Endothelial cell of umbilical vein (primary cell): ENCODE measurements at regions not wholly inside any gene's neighbourhood (a gene's known extent, or its start where the extent isn't known, plus 50 kb on each side); places are given as distances from the start of the nearest gene placed in this dataset.

ENCODE experiments used
- BruUV-seq: library from RNA; stranded (reverse); fragments of 400-500 nt; replicated peaks from 2 replicates; lab custom pipeline; 2021; lab: Mats Ljungman, UMichigan
- CTCF ChIA-PET: fragments of 300-600, 350-600 bp; sonication (Branson Sonifier 250); formaldehyde crosslinking; loops from one replicate; lab custom pipeline; 2021; ENCODE audit warnings: antibody characterized with exemption, inconsistent platforms; lab: Charles Lee
- POLR2A ChIA-PET: fragments of 300-600, 350-600 bp; sonication (Branson Sonifier 250); formaldehyde crosslinking; loops from one replicate; lab custom pipeline; 2021; ENCODE audit warnings: antibody characterized with exemption, inconsistent platforms; lab: Charles Lee
- DNase-seq: peaks from one replicate; pipeline ENCODE4 v3.0.0-alpha.2; 2011; ENCODE audit warnings: low read depth, low spot score
- FAIRE-seq: peaks from 2 replicates; lab custom pipeline; 2011; peaks lifted over from hg19 to GRCh38; lab: Jason Lieb, UNC
- H2AFZ ChIP-seq: 2 replicates; pipeline ENCODE4 v1.6.0; 2012; ENCODE audit warnings: low read depth, low read length, control low read depth, inconsistent platforms
- H3K27ac ChIP-seq: 2 replicates; pipeline ENCODE4 v1.5.1; 2011; ENCODE audit warnings: low read depth, mild to moderate bottlenecking, control low read depth, low read length, moderate library complexity; ENCODE audit not compliant: insufficient read depth
- H3K27me3 ChIP-seq, 2 experiments: 2 replicates each; pipeline versions ENCODE4 v1.6.0 to v1.6.1; 2011; ENCODE audit warnings: low read length in 2 of 2, mixed read lengths in 1 of 2; ENCODE audit not compliant: control insufficient read depth in 2 of 2, insufficient read depth in 2 of 2
- H3K36me3 ChIP-seq, 2 experiments: 2 replicates in 1 of 2; 3 replicates in 1 of 2; pipeline ENCODE4 v1.5.1; 2011; ENCODE audit warnings: low read length in 2 of 2, mild to moderate bottlenecking in 1 of 2, moderate library complexity in 1 of 2; ENCODE audit not compliant: control insufficient read depth in 2 of 2, insufficient read depth in 2 of 2; ENCODE audit errors: extremely low read depth in 1 of 2
- H3K4me1 ChIP-seq: 3 replicates; pipeline ENCODE4 v1.5.1; 2011; ENCODE audit warnings: mild to moderate bottlenecking, low read length; ENCODE audit not compliant: control insufficient read depth, insufficient read depth; ENCODE audit errors: extremely low read depth
- H3K4me2 ChIP-seq: 2 replicates; pipeline ENCODE4 v1.6.1; 2011; ENCODE audit warnings: low read length, control low read depth, mixed read lengths; ENCODE audit not compliant: insufficient read depth
- H3K4me3 ChIP-seq, 3 experiments: fragments of 200-600 bp in 1 of 3; sonication (generic), shearing (Covaris generic) in 1 of 3; replicated peaks in 1 of 3; 2 replicates each; pipeline ENCODE4 v1.5.1; 2011 to 2016; ENCODE audit warnings: control low read depth in 3 of 3, low read length in 3 of 3, mild to moderate bottlenecking in 2 of 3, inconsistent platforms in 1 of 3, low read depth in 1 of 3, moderate library complexity in 1 of 3; ENCODE audit not compliant: insufficient read depth in 1 of 3
- H3K79me2 ChIP-seq: 2 replicates; pipeline ENCODE4 v1.6.0; 2012; ENCODE audit warnings: low read length, inconsistent platforms; ENCODE audit not compliant: control insufficient read depth, insufficient read depth
- H3K9ac ChIP-seq: replicated peaks from 2 replicates; pipeline ENCODE3; 2011; ENCODE audit warnings: low read length, control low read depth; ENCODE audit not compliant: insufficient read depth; ENCODE audit errors: extremely low read depth
- H3K9me1 ChIP-seq: replicated peaks from 3 replicates; pipeline ENCODE4 v1.6.0; 2011; ENCODE audit warnings: mild to moderate bottlenecking, low read length; ENCODE audit not compliant: control insufficient read depth, insufficient read depth; ENCODE audit errors: extremely low read depth
- H3K9me3 ChIP-seq: replicated peaks from 2 replicates; pipeline ENCODE4 v1.5.1; 2012; ENCODE audit warnings: low read length, inconsistent platforms; ENCODE audit not compliant: control insufficient read depth, insufficient read depth
- H4K20me1 ChIP-seq: replicated peaks from 2 replicates; pipeline ENCODE3; 2011; ENCODE audit warnings: mild to moderate bottlenecking, low read length; ENCODE audit not compliant: control insufficient read depth, insufficient read depth; ENCODE audit errors: extremely low read depth
- EZH2 ChIP-seq: IDR thresholded peaks from 2 replicates; pipeline ENCODE4 v1.6.1; 2012; ENCODE audit warnings: borderline replicate concordance, low read depth, mild to moderate bottlenecking, moderate library complexity, low read length, inconsistent platforms; ENCODE audit not compliant: severe bottlenecking
- FOS ChIP-seq: IDR thresholded peaks from 2 replicates; pipeline ENCODE4 v1.6.1; 2011; ENCODE audit warnings: mild to moderate bottlenecking, low read length, moderate library complexity, borderline replicate concordance; ENCODE audit not compliant: insufficient read depth
- GATA2 ChIP-seq: IDR thresholded peaks from 2 replicates; pipeline ENCODE4 v1.7.0; 2011; ENCODE audit warnings: low read depth, mild to moderate bottlenecking, moderate library complexity, mixed read lengths, low read length; ENCODE audit not compliant: insufficient read length, insufficient read depth
- JUN ChIP-seq: IDR thresholded peaks from 2 replicates; pipeline ENCODE4 v1.6.1; 2011; ENCODE audit warnings: borderline replicate concordance, low read depth; ENCODE audit not compliant: insufficient read length, insufficient read depth
- MYC ChIP-seq: IDR thresholded peaks from one replicate; pipeline ENCODE4 v1.6.1; 2011; ENCODE audit warnings: mild to moderate bottlenecking, low read depth, low read length
- POLR2A ChIP-seq: IDR thresholded peaks from 2 replicates; pipeline ENCODE4 v1.6.1; 2012; ENCODE audit warnings: low read depth, mild to moderate bottlenecking, control low read depth, low read length
- POLR2AphosphoS5 ChIP-seq: IDR thresholded peaks from 2 replicates; pipeline ENCODE4 v1.6.1; 2012; ENCODE audit warnings: low read depth, mild to moderate bottlenecking, control low read depth, low read length, moderate library complexity; ENCODE audit not compliant: insufficient read depth
- dilution Hi-C: fragments of 300-500 bp; cut with MboI; formaldehyde crosslinking; loops from one replicate; pipeline ENCODE4 v1.15.0; 2019; ENCODE audit warnings: low sequenced_read_pairs; ENCODE audit not compliant: extremely low pct_ligation_motif_present
- intact Hi-C: fragments of 100-400 bp; cut with micrococcal nuclease; formaldehyde crosslinking; loops from one replicate; pipeline ENCODE4 v1.10.0; 2022
- TF ChIP-seq, protein P1 (sequence below), 2 donors: IDR thresholded peaks; 1 replicate in 1 of 2; 2 replicates in 1 of 2; pipeline ENCODE4 v1.5.1; 2011; ENCODE audit warnings: low read length in 2 of 2, mild to moderate bottlenecking in 2 of 2, moderate library complexity in 2 of 2, control low read depth in 1 of 2, inconsistent platforms in 1 of 2, low read depth in 1 of 2; ENCODE audit not compliant: insufficient read depth in 1 of 2; ENCODE audit errors: extremely low read depth in 1 of 2

DNA sequence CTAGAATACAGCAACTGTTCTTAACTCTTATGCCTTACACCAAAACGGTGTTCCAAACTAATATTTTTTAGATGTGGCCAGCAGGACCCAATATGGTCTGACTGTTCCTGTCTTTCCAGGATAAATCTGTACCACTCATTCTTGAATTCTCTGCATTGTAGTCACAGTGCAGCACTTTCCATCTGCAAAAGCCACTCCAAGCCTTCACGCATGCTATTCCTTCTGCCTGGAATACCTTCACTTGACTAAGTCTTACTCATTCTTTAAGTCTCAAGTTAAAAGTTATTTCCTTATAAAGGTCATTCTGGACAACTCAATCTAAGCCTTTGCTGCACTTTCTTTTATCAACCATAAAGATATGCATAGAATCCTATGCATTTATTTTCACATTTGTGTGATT, 1194.5 kb downstream of the PLA2G4A start:
- ChIA-PET CTCF (no interaction called here), POLR2A (no interaction called here)
- no peak for DNase-seq
- Histone ChIP-seq H4K20me1 (no peaks in the 10 kb centered on the region), H2AFZ (no peak overlapping the region), H3K9ac (no peak overlapping the region), H3K36me3 (no peaks in the 10 kb centered on the region), H3K27me3 (no peaks in the 10 kb centered on the region), H3K4me2 (no peak overlapping the region), H3K4me1 (peaks cover 13% of the 10 kb centered on the region), H3K79me2 (no peaks in the 10 kb centered on the region), H3K4me3 (no peak overlapping the region), H3K27ac (no peak overlapping the region), H3K9me1 (no peaks in the 10 kb centered on the region), H3K9me3 (no peaks in the 10 kb centered on the region)
- dilution Hi-C loops (no loop called here), intact Hi-C loops (no loop called here)
- FAIRE-seq = no peak
- no peak for TF ChIP-seq EZH2
- TF ChIP-seq POLR2AphosphoS5 = no peak
- TF ChIP-seq FOS = no peak
- no peak for TF ChIP-seq MYC
- TF ChIP-seq, protein P1, sequence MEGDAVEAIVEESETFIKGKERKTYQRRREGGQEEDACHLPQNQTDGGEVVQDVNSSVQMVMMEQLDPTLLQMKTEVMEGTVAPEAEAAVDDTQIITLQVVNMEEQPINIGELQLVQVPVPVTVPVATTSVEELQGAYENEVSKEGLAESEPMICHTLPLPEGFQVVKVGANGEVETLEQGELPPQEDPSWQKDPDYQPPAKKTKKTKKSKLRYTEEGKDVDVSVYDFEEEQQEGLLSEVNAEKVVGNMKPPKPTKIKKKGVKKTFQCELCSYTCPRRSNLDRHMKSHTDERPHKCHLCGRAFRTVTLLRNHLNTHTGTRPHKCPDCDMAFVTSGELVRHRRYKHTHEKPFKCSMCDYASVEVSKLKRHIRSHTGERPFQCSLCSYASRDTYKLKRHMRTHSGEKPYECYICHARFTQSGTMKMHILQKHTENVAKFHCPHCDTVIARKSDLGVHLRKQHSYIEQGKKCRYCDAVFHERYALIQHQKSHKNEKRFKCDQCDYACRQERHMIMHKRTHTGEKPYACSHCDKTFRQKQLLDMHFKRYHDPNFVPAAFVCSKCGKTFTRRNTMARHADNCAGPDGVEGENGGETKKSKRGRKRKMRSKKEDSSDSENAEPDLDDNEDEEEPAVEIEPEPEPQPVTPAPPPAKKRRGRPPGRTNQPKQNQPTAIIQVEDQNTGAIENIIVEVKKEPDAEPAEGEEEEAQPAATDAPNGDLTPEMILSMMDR (IDR thresholded peaks at IDR 0.05; ENCODE audit: extremely low read depth in 1 of 2, insufficient read depth in 1 of 2, low read depth in 1 of 2, low read length in 2 of 2) = no peak
- TF ChIP-seq POLR2A = no peak
- TF ChIP-seq JUN = no peak
- TF ChIP-seq GATA2 = no peak
- BruUV-seq = no TSS peak
